Omental fat pad (tissue), 3 donors: ENCODE measurements at regions not wholly inside any gene's neighbourhood (a gene's known extent, or its start where the extent isn't known, plus 50 kb on each side); places are given as distances from the start of the nearest gene placed in this dataset.

Experiments used
- ATAC-seq: fragments of 150-250 bp; one replicate; pipeline ENCODE4 v1.9.1; 2016; ENCODE audit warnings: mild to moderate bottlenecking, moderate library complexity; ENCODE audit not compliant: low FRiP score
- DNase-seq: peaks from one replicate; pipeline ENCODE4 v3.0.0-alpha.2; 2019; ENCODE audit warnings: low spot score
- CTCF ChIP-seq, 3 donors: fragments of 450-650 bp; IDR thresholded peaks; one replicate each; pipeline ENCODE4 v1.5.1; 2016 to 2017; ENCODE audit warnings: antibody characterized with exemption in 3 of 3, mild to moderate bottlenecking in 3 of 3, moderate library complexity in 2 of 3

GRCh38 chr20:36091561-36092397 is 62.8 kb upstream of the EPB41L1 start:
- no peak for ATAC-seq
- no peak for DNase-seq
- TF ChIP-seq CTCF (IDR thresholded peaks at IDR 0.05) = no peak

GRCh38 chr20:36092398-36093024 is 62.0 kb upstream of the EPB41L1 start:
- TF ChIP-seq CTCF (IDR thresholded peaks at IDR 0.05) = no peak
- ATAC-seq = peak; percentile 51
- DNase-seq = no peak

- no peak for TF ChIP-seq CTCF (IDR thresholded peaks at IDR 0.05)
- no peak for DNase-seq
- peak; percentile 34 for ATAC-seq
Measured at GRCh38 chr20:36093025-36093803, 61.3 kb upstream of the EPB41L1 start.

- ATAC-seq = no peak
- TF ChIP-seq CTCF (IDR thresholded peaks at IDR 0.05) = no peak
Measured at GRCh38 chr20:36093804-36094145, 60.8 kb upstream of the EPB41L1 start.

DNA sequence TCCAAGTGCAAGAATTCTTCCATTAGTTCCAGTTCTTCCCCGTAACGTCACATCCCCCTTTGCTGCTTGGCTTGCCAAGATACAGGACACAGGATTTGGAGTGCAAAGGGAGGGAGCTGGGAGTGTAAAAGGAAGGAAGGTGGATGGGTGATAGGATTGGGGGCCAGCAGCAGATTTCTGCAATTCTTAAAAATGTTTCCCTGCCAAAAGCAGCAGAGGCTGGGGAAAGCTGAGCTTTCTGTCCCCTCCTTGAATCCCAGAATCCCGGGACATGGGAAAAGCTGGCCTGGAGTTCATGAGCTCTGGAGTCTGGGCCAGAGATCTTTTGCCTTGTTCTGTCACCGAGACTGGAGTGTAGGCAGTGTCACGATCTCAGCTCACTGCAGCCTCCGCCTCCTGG is 60.0 kb upstream of the EPB41L1 start:
- DNase-seq (no peak), ATAC-seq (no peak)
- no peak for TF ChIP-seq CTCF (IDR thresholded peaks at IDR 0.05)

More at GRCh38 chr20:36093804-36094145, 60.8 kb upstream of the EPB41L1 start:
- no peak for DNase-seq

- no peak for TF ChIP-seq CTCF (IDR thresholded peaks at IDR 0.05)
- ATAC-seq (no peak), DNase-seq (no peak)
Measured at GRCh38 chr20:36096435-36096834, 58.1 kb upstream of the EPB41L1 start.
